ENCODE measurements at regions not wholly inside any gene's neighbourhood (a gene's known extent, or its start where the extent isn't known, plus 50 kb on each side); places are given as distances from the start of the nearest gene placed in this dataset.

DNA sequence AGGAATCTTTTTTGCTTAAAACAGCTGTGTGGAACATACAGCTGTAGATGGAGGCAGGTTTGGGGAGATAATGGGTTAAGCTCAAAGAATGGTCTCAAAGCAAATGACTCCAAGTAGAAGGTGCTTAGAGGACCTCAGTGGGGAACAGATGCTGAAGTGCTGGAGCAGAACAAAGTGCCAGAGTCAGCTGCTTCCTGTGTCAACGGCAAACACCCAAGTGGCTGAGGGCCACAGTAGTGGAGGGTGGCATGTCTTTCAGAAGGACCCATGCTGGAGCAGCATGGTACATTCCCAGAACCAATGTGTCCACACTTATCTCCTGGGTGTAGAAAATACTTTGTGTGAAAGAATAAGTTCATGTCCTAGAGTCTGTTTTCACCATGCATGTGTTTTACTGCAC, 197.5 kb downstream of the CCNG2 start:
- POLR2A ChIA-PET (ENCODE audit: unreplicated experiment) = no interaction called here
- no peak overlapping the region for H3K4me3 ChIP-seq
- H3K4me2 ChIP-seq = no peak overlapping the region
- H3K4me1 ChIP-seq (replicated peaks; ENCODE audit: insufficient read depth) = no peaks in the 10 kb centered on the region
- no peaks in the 10 kb centered on the region for H3K36me3 ChIP-seq (ENCODE audit: low read depth)
- no peak for TF ChIP-seq EZH2 (IDR thresholded peaks at IDR 0.05; ENCODE audit: low read depth)
- TF ChIP-seq, protein P1, sequence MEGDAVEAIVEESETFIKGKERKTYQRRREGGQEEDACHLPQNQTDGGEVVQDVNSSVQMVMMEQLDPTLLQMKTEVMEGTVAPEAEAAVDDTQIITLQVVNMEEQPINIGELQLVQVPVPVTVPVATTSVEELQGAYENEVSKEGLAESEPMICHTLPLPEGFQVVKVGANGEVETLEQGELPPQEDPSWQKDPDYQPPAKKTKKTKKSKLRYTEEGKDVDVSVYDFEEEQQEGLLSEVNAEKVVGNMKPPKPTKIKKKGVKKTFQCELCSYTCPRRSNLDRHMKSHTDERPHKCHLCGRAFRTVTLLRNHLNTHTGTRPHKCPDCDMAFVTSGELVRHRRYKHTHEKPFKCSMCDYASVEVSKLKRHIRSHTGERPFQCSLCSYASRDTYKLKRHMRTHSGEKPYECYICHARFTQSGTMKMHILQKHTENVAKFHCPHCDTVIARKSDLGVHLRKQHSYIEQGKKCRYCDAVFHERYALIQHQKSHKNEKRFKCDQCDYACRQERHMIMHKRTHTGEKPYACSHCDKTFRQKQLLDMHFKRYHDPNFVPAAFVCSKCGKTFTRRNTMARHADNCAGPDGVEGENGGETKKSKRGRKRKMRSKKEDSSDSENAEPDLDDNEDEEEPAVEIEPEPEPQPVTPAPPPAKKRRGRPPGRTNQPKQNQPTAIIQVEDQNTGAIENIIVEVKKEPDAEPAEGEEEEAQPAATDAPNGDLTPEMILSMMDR (conservative IDR thresholded peaks at IDR 0.05) = no peak
- BruUV-seq (replicated peaks) = no TSS peak
- no peaks in the 10 kb centered on the region for H3F3A ChIP-seq (ENCODE audit: insufficient read depth, low read depth)
- no peaks in the 10 kb centered on the region for H3K9me2 ChIP-seq (ENCODE audit: insufficient read depth)
- no peak overlapping the region for H3K27ac ChIP-seq
- no peaks in the 10 kb centered on the region for H3K27me3 ChIP-seq (ENCODE audit: insufficient read depth, low read depth)
- intact Hi-C loops (cut with micrococcal nuclease; ENCODE audit: unreplicated experiment) = no loop called here
- CTCF ChIA-PET = interaction anchor here (0.6 kb wide), 1 partner anchor 10 kb away, joined by 3 read pairs; no protein-coding TSS in a partner anchor
- no peak for DNase-seq
- H3K79me2 ChIP-seq (ENCODE audit: low read depth) = no peaks in the 10 kb centered on the region
- no peak overlapping the region for H2AFZ ChIP-seq
- no peaks in the 10 kb centered on the region for H3K9me3 ChIP-seq (ENCODE audit: insufficient read depth, low read depth)
- H4K20me1 ChIP-seq (ENCODE audit: insufficient read depth) = no peaks in the 10 kb centered on the region

DNA sequence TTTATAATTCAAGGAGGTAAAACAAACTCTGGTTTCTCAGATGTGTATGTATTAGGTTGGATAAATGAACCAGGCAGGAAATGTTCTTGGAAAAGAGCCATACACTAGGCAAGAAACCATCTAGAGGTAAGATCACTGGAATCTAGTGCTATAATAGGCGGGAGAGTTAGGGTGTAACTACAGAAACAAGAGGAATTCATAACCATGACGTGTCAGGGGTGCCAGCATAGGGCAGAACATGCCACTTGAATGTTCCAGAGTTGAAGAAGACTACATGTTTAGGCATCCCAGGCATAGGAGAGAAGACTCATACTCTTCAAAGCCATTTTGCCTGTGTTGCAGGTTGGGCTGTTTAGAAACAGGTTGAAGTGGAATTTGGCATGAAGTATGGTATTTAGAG, 198.7 kb downstream of the CCNG2 start:
- H3F3A ChIP-seq (ENCODE audit: insufficient read depth, low read depth) = no peaks in the 10 kb centered on the region
- no peaks in the 10 kb centered on the region for H3K9me3 ChIP-seq (ENCODE audit: insufficient read depth, low read depth)
- no peaks in the 10 kb centered on the region for H3K4me1 ChIP-seq (replicated peaks; ENCODE audit: insufficient read depth)
- H3K79me2 ChIP-seq (ENCODE audit: low read depth) = no peaks in the 10 kb centered on the region
- no peaks in the 10 kb centered on the region for H3K27me3 ChIP-seq (ENCODE audit: insufficient read depth, low read depth)
- TF ChIP-seq, protein P1 (conservative IDR thresholded peaks at IDR 0.05) = no peak
- TF ChIP-seq EZH2 (IDR thresholded peaks at IDR 0.05; ENCODE audit: low read depth) = no peak
- no peak overlapping the region for H2AFZ ChIP-seq
- H3K36me3 ChIP-seq (ENCODE audit: low read depth) = no peaks in the 10 kb centered on the region
- intact Hi-C loops (cut with micrococcal nuclease; ENCODE audit: unreplicated experiment) = no loop called here
- no peak for DNase-seq
- H3K27ac ChIP-seq = no peak overlapping the region
- no peak overlapping the region for H3K4me2 ChIP-seq
- no TSS peak for BruUV-seq (replicated peaks)
- H3K4me3 ChIP-seq = no peak overlapping the region
- CTCF ChIA-PET = no interaction called here
- no peaks in the 10 kb centered on the region for H3K9me2 ChIP-seq (ENCODE audit: insufficient read depth)
- no peaks in the 10 kb centered on the region for H4K20me1 ChIP-seq (ENCODE audit: insufficient read depth)
- POLR2A ChIA-PET (ENCODE audit: unreplicated experiment) = no interaction called here

DNA sequence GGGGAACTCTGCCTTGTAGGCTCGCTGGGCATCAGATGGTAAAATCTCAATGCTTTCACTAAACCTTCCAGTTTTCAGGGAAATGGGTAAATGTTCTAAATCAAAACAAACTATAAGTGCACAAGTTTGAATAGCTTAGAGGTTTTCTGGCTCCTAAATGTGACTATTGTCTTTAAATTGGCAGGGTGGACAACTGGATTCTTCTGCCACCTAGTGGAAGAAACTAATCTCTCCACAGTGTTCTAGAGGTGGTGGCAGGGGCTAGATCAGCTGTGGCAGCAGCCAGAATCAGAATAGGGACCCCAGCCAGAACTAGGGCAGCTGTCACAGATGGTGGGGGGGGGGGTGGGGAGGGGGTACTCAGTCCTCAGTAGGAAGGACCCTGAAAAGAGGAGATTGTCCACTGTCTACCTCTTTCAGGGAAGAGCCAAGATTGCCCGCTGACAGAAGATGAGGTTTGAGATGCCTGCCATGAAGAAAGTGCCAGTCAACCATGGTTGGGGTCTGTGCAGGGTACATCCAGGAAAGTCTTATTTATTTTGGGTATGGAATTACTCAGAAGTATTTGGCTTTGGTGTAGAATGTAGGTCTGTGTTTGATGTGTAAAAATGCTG, 201.4 kb downstream of the CCNG2 start:
- no peaks in the 10 kb centered on the region for H3K79me2 ChIP-seq (ENCODE audit: low read depth)
- no peaks in the 10 kb centered on the region for H3K4me1 ChIP-seq (replicated peaks; ENCODE audit: insufficient read depth)
- H3K4me2 ChIP-seq = no peak overlapping the region
- no peak overlapping the region for H2AFZ ChIP-seq
- H3K27me3 ChIP-seq (ENCODE audit: insufficient read depth, low read depth) = no peaks in the 10 kb centered on the region
- BruUV-seq (replicated peaks) = no TSS peak
- intact Hi-C loops (cut with micrococcal nuclease; ENCODE audit: unreplicated experiment) = loop anchor here (2.0 kb wide), 1 partner anchor 118 kb away; no protein-coding TSS in a partner anchor
- H4K20me1 ChIP-seq (ENCODE audit: insufficient read depth) = no peaks in the 10 kb centered on the region
- POLR2A ChIA-PET (ENCODE audit: unreplicated experiment) = interaction anchor here (0.5 to 0.6 kb wide), 2 partner anchors 821 to 1202 kb away, joined by 3 to 5 read pairs; no protein-coding TSS in a partner anchor
- H3K27ac ChIP-seq = no peak overlapping the region
- peak in 1 of 2 experiments; percentile 6 for DNase-seq
- H3K36me3 ChIP-seq (ENCODE audit: low read depth) = no peaks in the 10 kb centered on the region
- no peaks in the 10 kb centered on the region for H3K9me2 ChIP-seq (ENCODE audit: insufficient read depth)
- no peak overlapping the region for H3K4me3 ChIP-seq
- CTCF ChIA-PET = interaction anchor here (0.5 to 0.6 kb wide), 2 partner anchors 490 to 1861 kb away, joined by 5 to 7 read pairs; no protein-coding TSS in a partner anchor
- no peaks in the 10 kb centered on the region for H3F3A ChIP-seq (ENCODE audit: insufficient read depth, low read depth)
- no peaks in the 10 kb centered on the region for H3K9me3 ChIP-seq (ENCODE audit: insufficient read depth, low read depth)
- TF ChIP-seq EZH2 (IDR thresholded peaks at IDR 0.05; ENCODE audit: low read depth) = no peak
- TF ChIP-seq, protein P1 (conservative IDR thresholded peaks at IDR 0.05) = peak; percentile 72

All from PC-9 (cell line).